WTC11 (cell line): ENCODE measurements at regions not wholly inside any gene's neighbourhood (a gene's known extent, or its start where the extent isn't known, plus 50 kb on each side); places are given as distances from the start of the nearest gene placed in this dataset.

Source experiments
- ATAC-seq: fragments of 200-7000 bp; cut with Tn5 transposase; 2 replicates; pipeline ENCODE4 v1.10.0; 2021; ENCODE audit warnings: mild to moderate bottlenecking, moderate library complexity
- CTCF ChIA-PET: fragments of 300-600 bp; sonication (Branson Sonifier 250); formaldehyde crosslinking; loops from one replicate; lab custom pipeline; 2021; ENCODE audit warnings: antibody characterized with exemption; lab: Charles Lee
- POLR2A ChIA-PET: fragments of 350-600 bp; sonication (Branson Sonifier 250); formaldehyde crosslinking; loops from one replicate; lab custom pipeline; 2021; ENCODE audit warnings: antibody characterized with exemption; lab: Charles Lee
- DNase-seq: peaks from one replicate; pipeline ENCODE4 v3.0.0; 2021; ENCODE audit warnings: low spot score
- H3K27ac Mint-ChIP-seq: 2 replicates; pipeline ENCODE4 v1.8.0; 2021; ENCODE audit warnings: mixed read lengths
- H3K27me3 Mint-ChIP-seq: 2 replicates; pipeline ENCODE4 v1.8.0; 2021; ENCODE audit warnings: low read depth, mild to moderate bottlenecking, moderate library complexity, mixed read lengths
- H3K36me3 Mint-ChIP-seq: 2 replicates; pipeline ENCODE4 v1.8.0; 2021; ENCODE audit warnings: mixed read lengths
- H3K4me1 Mint-ChIP-seq: 2 replicates; pipeline ENCODE4 v1.8.0; 2022; ENCODE audit warnings: mixed read lengths
- H3K4me3 Mint-ChIP-seq: 2 replicates; pipeline ENCODE4 v1.8.0; 2021; ENCODE audit warnings: mild to moderate bottlenecking, moderate library complexity, mixed read lengths
- H3K9me3 Mint-ChIP-seq: 2 replicates; pipeline ENCODE4 v1.8.0; 2021; ENCODE audit warnings: mixed read lengths
- AFF4 ChIP-seq: sonication (generic); formaldehyde crosslinking; IDR thresholded peaks from 2 replicates; pipeline ENCODE4 v1.8.1; 2023; ENCODE audit warnings: mild to moderate bottlenecking, missing genetic modification reagents, borderline replicate concordance
- AR ChIP-seq: fragments of 250-450 bp; sonication (Bioruptor Pico); IDR thresholded peaks from 2 replicates; pipeline ENCODE4 v1.9.0; 2021; ENCODE audit warnings: mild to moderate bottlenecking
- ATF2 ChIP-seq: sonication (generic); formaldehyde crosslinking; IDR thresholded peaks from 2 replicates; pipeline ENCODE4 v1.8.1; 2022; ENCODE audit warnings: low read depth, missing genetic modification reagents, borderline replicate concordance
- GTF2I ChIP-seq: fragments of 250-450 bp; sonication (Bioruptor Pico); conservative IDR thresholded peaks from 2 replicates; pipeline ENCODE4 v1.4.0; 2021; ENCODE audit warnings: mild to moderate bottlenecking
- HMGA2 ChIP-seq: fragments of 250-450 bp; sonication (Bioruptor Pico); IDR thresholded peaks from 2 replicates; pipeline ENCODE4 v1.4.0; 2021; ENCODE audit warnings: mild to moderate bottlenecking, moderate library complexity
- IRF2 ChIP-seq: sonication (generic); formaldehyde crosslinking; IDR thresholded peaks from 2 replicates; pipeline ENCODE4 v1.8.0; 2022; ENCODE audit warnings: low read depth, missing genetic modification reagents, borderline replicate concordance
- KAT7 ChIP-seq: sonication (generic); formaldehyde crosslinking; IDR thresholded peaks from 2 replicates; pipeline ENCODE4 v1.8.1; 2023; ENCODE audit warnings: missing genetic modification reagents, mild to moderate bottlenecking, borderline replicate concordance
- MYBL2 ChIP-seq: sonication (generic); formaldehyde crosslinking; IDR thresholded peaks from 2 replicates; pipeline ENCODE4 v1.8.1; 2023; ENCODE audit warnings: mild to moderate bottlenecking, moderate library complexity, missing genetic modification reagents
- NFYB ChIP-seq: sonication (generic); formaldehyde crosslinking; conservative IDR thresholded peaks from 2 replicates; pipeline ENCODE4 v1.8.0; 2022; ENCODE audit warnings: low read depth, missing genetic modification reagents
- NR3C1 ChIP-seq: sonication (generic); formaldehyde crosslinking; conservative IDR thresholded peaks from 2 replicates; pipeline ENCODE4 v1.8.1; 2023; ENCODE audit warnings: low read depth, mild to moderate bottlenecking, missing genetic modification reagents
- PREB ChIP-seq: sonication (generic); formaldehyde crosslinking; IDR thresholded peaks from 2 replicates; pipeline ENCODE4 v1.8.1; 2022; ENCODE audit warnings: mild to moderate bottlenecking, missing genetic modification reagents, moderate library complexity, borderline replicate concordance
- RELA ChIP-seq: sonication (generic); formaldehyde crosslinking; IDR thresholded peaks from 2 replicates; pipeline ENCODE4 v1.8.1; 2022; ENCODE audit warnings: missing genetic modification reagents, mild to moderate bottlenecking, borderline replicate concordance
- RORB ChIP-seq: fragments of 250-450 bp; sonication (Bioruptor Pico); IDR thresholded peaks from 2 replicates; pipeline ENCODE4 v1.9.0; 2021; ENCODE audit warnings: mild to moderate bottlenecking
- SMAD3 ChIP-seq: sonication (generic); formaldehyde crosslinking; IDR thresholded peaks from 2 replicates; pipeline ENCODE4 v1.8.0; 2022; ENCODE audit warnings: missing genetic modification reagents, mild to moderate bottlenecking, borderline replicate concordance
- TEAD1 ChIP-seq: sonication (generic); formaldehyde crosslinking; IDR thresholded peaks from 2 replicates; pipeline ENCODE4 v1.8.0; 2022; ENCODE audit warnings: mild to moderate bottlenecking, missing genetic modification reagents
- ZBTB21 ChIP-seq: sonication (generic); formaldehyde crosslinking; IDR thresholded peaks from 2 replicates; pipeline ENCODE4 v1.8.1; 2023; ENCODE audit warnings: mild to moderate bottlenecking, missing genetic modification reagents, borderline replicate concordance
- ZNF121 ChIP-seq: sonication (generic); formaldehyde crosslinking; IDR thresholded peaks from 2 replicates; pipeline ENCODE4 v1.8.0; 2023; ENCODE audit warnings: missing genetic modification reagents
- ZNF138 ChIP-seq: sonication (generic); formaldehyde crosslinking; conservative IDR thresholded peaks from 2 replicates; pipeline ENCODE4 v1.8.1; 2022; ENCODE audit warnings: mild to moderate bottlenecking, moderate library complexity, missing genetic modification reagents
- ZNF281 ChIP-seq: sonication (generic); formaldehyde crosslinking; IDR thresholded peaks from 2 replicates; pipeline ENCODE4 v1.8.0; 2023; ENCODE audit warnings: mild to moderate bottlenecking, missing genetic modification reagents
- ZNF512 ChIP-seq: sonication (generic); formaldehyde crosslinking; IDR thresholded peaks from 2 replicates; pipeline ENCODE4 v1.8.1; 2022; ENCODE audit warnings: missing genetic modification reagents, borderline replicate concordance

GRCh38 chr18:10142496-10143160 lies 228.8 kb downstream of the VAPA start:
- ChIA-PET POLR2A (no interaction called here), CTCF (no interaction called here)
- no peak overlapping the region for H3K27ac Mint-ChIP-seq
- H3K9me3 Mint-ChIP-seq, result no peaks in the 10 kb centered on the region
- DNase-seq (no peak), ATAC-seq (no peak)
- peaks cover 37% of the 10 kb centered on the region for H3K4me1 Mint-ChIP-seq
- TF ChIP-seq ZNF281 (CRISPR knock-in tag), result no peak
- TF ChIP-seq ZNF138 (CRISPR knock-in tag), result no peak
- no peak for TF ChIP-seq RORB (CRISPR knock-in tag)
- TF ChIP-seq GTF2I, result no peak
- no peak for TF ChIP-seq IRF2 (CRISPR knock-in tag)
- no peak for TF ChIP-seq AFF4 (CRISPR knock-in tag)
- TF ChIP-seq SMAD3 (CRISPR knock-in tag), result no peak
- no peak for TF ChIP-seq NR3C1 (CRISPR knock-in tag)
- no peak for TF ChIP-seq ZNF512 (CRISPR knock-in tag)
- no peak for TF ChIP-seq ZNF121 (CRISPR knock-in tag)
- no peak for TF ChIP-seq RELA (CRISPR knock-in tag)
- TF ChIP-seq ZBTB21, result no peak
- no peak for TF ChIP-seq TEAD1 (CRISPR knock-in tag)
- no peak for TF ChIP-seq KAT7 (CRISPR knock-in tag)
- no peak for TF ChIP-seq HMGA2 (CRISPR knock-in tag)
- no peak for TF ChIP-seq PREB (CRISPR knock-in tag)
- no peak for TF ChIP-seq NFYB
- TF ChIP-seq ATF2 (CRISPR knock-in tag), result no peak
- no peak for TF ChIP-seq AR (CRISPR knock-in tag)
- TF ChIP-seq MYBL2 (CRISPR knock-in tag), result no peak
- H3K4me3 Mint-ChIP-seq, result no peak overlapping the region
- no peaks in the 10 kb centered on the region; the same call in 1 of the 2 replicates for H3K27me3 Mint-ChIP-seq
- no peaks in the 10 kb centered on the region for H3K36me3 Mint-ChIP-seq
